SU-DHL-6 (cell line): ENCODE measurements at regions not wholly inside any gene's neighbourhood (a gene's known extent, or its start where the extent isn't known, plus 50 kb on each side); places are given as distances from the start of the nearest gene placed in this dataset.

Experiments
- H2AFZ ChIP-seq: fragments of 200-600 bp; sonication (generic); 2 replicates; pipeline ENCODE4 v1.6.1; 2014; ENCODE audit warnings: low read depth, mild to moderate bottlenecking, moderate library complexity, mixed read lengths, antibody characterized with exemption, low read length; ENCODE audit not compliant: severe bottlenecking
- H3F3A ChIP-seq: fragments of 200-600 bp; shearing (Covaris generic); 2 replicates; pipeline ENCODE4 v1.6.0; 2016; ENCODE audit warnings: antibody characterized with exemption, mild to moderate bottlenecking; ENCODE audit not compliant: insufficient read depth
- H3K27ac ChIP-seq: fragments of 200-600 bp; sonication (generic); 2 replicates; pipeline ENCODE4 v1.5.1; 2016; ENCODE audit warnings: low read depth, mild to moderate bottlenecking, low read length, moderate library complexity, mixed read lengths
- H3K27me3 ChIP-seq: fragments of 200-600 bp; sonication (generic), shearing (Covaris generic); 2 replicates; pipeline ENCODE4 v1.6.0; 2014; ENCODE audit warnings: mild to moderate bottlenecking, low read length
- H3K36me3 ChIP-seq: fragments of 200-600 bp; sonication (generic); 2 replicates; pipeline ENCODE4 v1.6.1; 2014; ENCODE audit warnings: mild to moderate bottlenecking, low read length, mixed read lengths
- H3K4me2 ChIP-seq: fragments of 300-600, 200-600 bp; shearing (Covaris generic), sonication (generic); 2 replicates; pipeline ENCODE4 v1.6.0; 2014; ENCODE audit warnings: low read length, low read depth, mild to moderate bottlenecking; ENCODE audit not compliant: poor library complexity, severe bottlenecking
- H3K4me3 ChIP-seq: fragments of 200-600 bp; sonication (generic); 2 replicates; pipeline ENCODE4 v1.5.1; 2014; ENCODE audit warnings: antibody characterized with exemption, low read length, mild to moderate bottlenecking, mixed read lengths; ENCODE audit not compliant: insufficient read depth, poor library complexity, severe bottlenecking
- H3K79me2 ChIP-seq: fragments of 200-600 bp; sonication (generic); 2 replicates; pipeline ENCODE4 v1.6.1; 2014; ENCODE audit warnings: mild to moderate bottlenecking, low read length, moderate library complexity; ENCODE audit not compliant: insufficient read depth
- H3K9ac ChIP-seq: fragments of 200-600 bp; sonication (generic); 2 replicates; pipeline ENCODE4 v1.7.0; 2014; ENCODE audit warnings: mild to moderate bottlenecking, low read length
- H3K9me2 ChIP-seq: fragments of 200-600 bp; sonication (generic); replicated peaks from 2 replicates; pipeline ENCODE4 v1.6.1; 2014; ENCODE audit warnings: low read length; ENCODE audit not compliant: insufficient read depth
- H3K9me3 ChIP-seq: fragments of 200-600 bp; sonication (generic); 2 replicates; pipeline ENCODE4 v1.6.1; 2014; ENCODE audit warnings: low read length, mixed read lengths; ENCODE audit not compliant: insufficient read depth
- H4K20me1 ChIP-seq: fragments of 200-600 bp; sonication (generic); 2 replicates; pipeline ENCODE4 v1.6.1; 2014; ENCODE audit warnings: low read depth, mild to moderate bottlenecking, antibody characterized with exemption, low read length, moderate library complexity, mixed read lengths
- CTCF ChIP-seq: fragments of 200-600 bp; sonication (generic); IDR thresholded peaks from one replicate; pipeline ENCODE4 v1.5.1; 2017; ENCODE audit warnings: antibody characterized with exemption, mild to moderate bottlenecking, low read length, moderate library complexity; ENCODE audit not compliant: insufficient read depth, poor library complexity, severe bottlenecking
- EZH2phosphoT487 ChIP-seq: fragments of 200-600 bp; sonication (generic), shearing (Covaris generic); conservative IDR thresholded peaks from 2 replicates; pipeline ENCODE4 v1.6.1; 2018; ENCODE audit warnings: mild to moderate bottlenecking, antibody characterized with exemption, low read length, moderate library complexity, mixed read lengths

GRCh38 chr4:117481742-117482141 is 396.4 kb upstream of the TRAM1L1 start:
- Histone ChIP-seq H3K4me3 (no peak overlapping the region), H3K4me2 (no peak overlapping the region), H3K27ac (no peak overlapping the region), H3K9ac (no peak overlapping the region), H3K36me3 (no peaks in the 10 kb centered on the region), H3K9me3 (no peaks in the 10 kb centered on the region), H3K79me2 (no peaks in the 10 kb centered on the region), H4K20me1 (no peaks in the 10 kb centered on the region), H2AFZ (no peak overlapping the region), H3K9me2 (no peaks in the 10 kb centered on the region), H3F3A (no peaks in the 10 kb centered on the region), H3K27me3 (no peaks in the 10 kb centered on the region)
- no peak for TF ChIP-seq CTCF
- no peak for TF ChIP-seq EZH2phosphoT487

GRCh38 chr4:117488692-117489091 is 403.3 kb upstream of the TRAM1L1 start:
- H3K9me3 ChIP-seq, result no peaks in the 10 kb centered on the region
- no peak overlapping the region for H3K4me2 ChIP-seq
- H3K9ac ChIP-seq, result no peak overlapping the region
- H3K4me3 ChIP-seq, result no peak overlapping the region
- H2AFZ ChIP-seq, result no peak overlapping the region
- H3F3A ChIP-seq, result no peaks in the 10 kb centered on the region
- H3K27ac ChIP-seq, result no peak overlapping the region
- H3K79me2 ChIP-seq, result no peaks in the 10 kb centered on the region
- H4K20me1 ChIP-seq, result no peaks in the 10 kb centered on the region
- H3K9me2 ChIP-seq, result no peaks in the 10 kb centered on the region
- no peak for TF ChIP-seq CTCF
- TF ChIP-seq EZH2phosphoT487, result no peak
- no peaks in the 10 kb centered on the region for H3K27me3 ChIP-seq
- H3K36me3 ChIP-seq, result no peaks in the 10 kb centered on the region

- H3K79me2 ChIP-seq, result no peaks in the 10 kb centered on the region
- H3K4me3 ChIP-seq, result no peak overlapping the region
- H3K27ac ChIP-seq, result no peak overlapping the region
- H3K9me3 ChIP-seq, result no peaks in the 10 kb centered on the region
- no peaks in the 10 kb centered on the region for H3F3A ChIP-seq
- H3K9me2 ChIP-seq, result no peaks in the 10 kb centered on the region
- H3K4me2 ChIP-seq, result no peak overlapping the region
- no peak overlapping the region for H3K9ac ChIP-seq
- no peaks in the 10 kb centered on the region for H3K36me3 ChIP-seq
- H2AFZ ChIP-seq, result no peak overlapping the region
- TF ChIP-seq CTCF, result no peak
- no peak for TF ChIP-seq EZH2phosphoT487
- no peaks in the 10 kb centered on the region for H3K27me3 ChIP-seq
- H4K20me1 ChIP-seq, result no peaks in the 10 kb centered on the region
These were observed 403.7 kb upstream of the TRAM1L1 start for GRCh38 chr4:117489107-117489506.
